Activated effector memory CD4-positive, alpha-beta T cell treated with Interleukin-2 at 50 U/mL for 16 hours (primary cell): ENCODE measurements at regions not wholly inside any gene's neighbourhood (a gene's known extent, or its start where the extent isn't known, plus 50 kb on each side); places are given as distances from the start of the nearest gene placed in this dataset.
"Not testable (repeated sequence)": the region's sequence is repeated elsewhere in the genome, so short reads cannot be mapped to it uniquely, and the experiment has no call there.

ENCODE experiments used
- DNase-seq: peaks from one replicate; pipeline ENCODE4 v3.0.0-alpha.2; 2020

GRCh38 chr10:94131885-94132284, 138.2 kb downstream of the PLCE1 start:
- DNase-seq, result no peak

- no peak for DNase-seq
Measured at GRCh38 chr10:94133239-94133638, 139.5 kb downstream of the PLCE1 start.

GRCh38 chr10:94137747-94138146, 144.0 kb downstream of the PLCE1 start:
- DNase-seq, result no peak

- no peak for DNase-seq
Measured at GRCh38 chr10:94138391-94138790, 144.7 kb downstream of the PLCE1 start.

GRCh38 chr10:94143261-94143660, 149.5 kb downstream of the PLCE1 start:
- DNase-seq, result no peak

- no peak for DNase-seq
Measured at GRCh38 chr10:94146313-94146712, 152.6 kb downstream of the PLCE1 start.

GRCh38 chr10:94146746-94147145, 153.0 kb downstream of the PLCE1 start:
- no peak for DNase-seq

- no peak for DNase-seq
Measured at GRCh38 chr10:94149702-94150101, 156.0 kb downstream of the PLCE1 start.

- no peak for DNase-seq
Measured at GRCh38 chr10:94150541-94151184, 156.9 kb downstream of the PLCE1 start.

GRCh38 chr10:94155722-94156271, 162.1 kb downstream of the PLCE1 start:
- no peak for DNase-seq

- no peak for DNase-seq
Measured at GRCh38 chr10:94156453-94156852, 162.7 kb downstream of the PLCE1 start.

GRCh38 chr10:94165158-94165611, 171.5 kb downstream of the PLCE1 start:
- DNase-seq, result not testable (repeated sequence)

GRCh38 chr10:94172332-94172731, 178.6 kb downstream of the PLCE1 start:
- no peak for DNase-seq

GRCh38 chr10:94173594-94173993, 179.9 kb downstream of the PLCE1 start:
- DNase-seq, result no peak

GRCh38 chr10:94174838-94175237, 181.1 kb downstream of the PLCE1 start:
- no peak for DNase-seq

GRCh38 chr10:94178475-94179253, 184.1 kb downstream of the NOC3L start:
- DNase-seq, result no peak

- no peak for DNase-seq
Measured at GRCh38 chr10:94180576-94180975, 182.2 kb downstream of the NOC3L start.

- DNase-seq, result no peak
Measured at GRCh38 chr10:94183666-94184264, 179.0 kb downstream of the NOC3L start.

GRCh38 chr10:94186722-94187121, 176.0 kb downstream of the NOC3L start:
- no peak for DNase-seq

- DNase-seq, result no peak
Measured at GRCh38 chr10:94192333-94192732, 170.4 kb downstream of the NOC3L start.

- no peak for DNase-seq
Measured at GRCh38 chr10:94192974-94193373, 169.8 kb downstream of the NOC3L start.

- no peak for DNase-seq
Measured at GRCh38 chr10:94193466-94193924, 169.2 kb downstream of the NOC3L start.

GRCh38 chr10:94194256-94194655, 168.5 kb downstream of the NOC3L start:
- DNase-seq, result no peak

GRCh38 chr10:94197241-94197640, 165.5 kb downstream of the NOC3L start:
- no peak for DNase-seq
